ENCODE measurements at regions not wholly inside any gene's neighbourhood (a gene's known extent, or its start where the extent isn't known, plus 50 kb on each side); places are given as distances from the start of the nearest gene placed in this dataset.

DNA sequence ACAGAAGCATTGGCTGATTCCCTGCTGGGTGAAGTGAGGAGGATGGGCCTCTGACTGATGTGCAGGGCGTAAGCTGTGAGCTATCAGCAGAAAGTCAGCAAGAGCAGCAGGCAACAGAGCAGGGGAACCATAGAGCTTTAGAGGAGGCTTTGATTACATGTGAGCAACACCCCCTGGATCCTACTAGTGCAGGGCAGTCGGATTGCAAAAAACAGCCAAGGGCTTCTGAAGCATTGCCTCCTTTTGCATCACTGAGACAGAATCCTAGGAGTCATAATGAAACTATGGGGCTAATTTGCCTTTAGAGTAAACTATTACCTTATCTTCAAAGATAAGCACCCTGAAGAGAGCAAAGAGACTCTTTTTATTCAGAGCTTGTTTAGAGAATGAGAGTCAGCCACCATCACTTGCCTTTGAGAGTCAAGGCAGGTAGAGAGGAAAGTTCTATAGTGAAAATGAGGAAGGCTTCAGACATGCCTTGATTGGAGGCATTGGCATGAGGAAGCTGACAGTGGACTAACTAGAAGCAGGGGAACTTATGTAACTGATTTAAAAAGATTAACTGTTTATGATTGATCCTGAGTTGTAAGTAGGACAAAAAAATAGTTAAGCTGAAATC, 420.3 kb downstream of the PDHA2 start:
- H3K9me3 Mint-ChIP-seq, result peaks cover 3% of the 10 kb centered on the region; the same call in 1 of the 3 replicates
- Histone ChIP-seq H3K9me2 (ENCODE audit: insufficient read depth) (no peaks in the 10 kb centered on the region; the same call in 1 of the 2 replicates), H3K4me1 (ENCODE audit: insufficient read depth) (peaks cover 25% of the 10 kb centered on the region), H3K36me3 (ENCODE audit: insufficient read depth) (no peaks in the 10 kb centered on the region), H3K79me2 (replicated peaks; ENCODE audit: insufficient read depth) (no peaks in the 10 kb centered on the region), H3K4me2 (0 out of 2 replicates have a peak overlapping the region, but pooled peaks have one; percentile 2), H3K4me3 (no peak overlapping the region), H3K27ac (ENCODE audit: low read depth) (peak overlapping the region; percentile 72; the same call in 1 of the 2 replicates), H2AFZ (peak overlapping the region; percentile 74), H3F3A (replicated peaks; ENCODE audit: low read depth) (no peaks in the 10 kb centered on the region), H4K20me1 (replicated peaks; ENCODE audit: insufficient read depth) (no peaks in the 10 kb centered on the region), H3K27me3 (ENCODE audit: insufficient read depth) (no peaks in the 10 kb centered on the region)
- peaks cover 4% of the 10 kb centered on the region for H3K27me3 Mint-ChIP-seq (ENCODE audit: insufficient read depth, low read depth, poor library complexity)
- H3K4me1 Mint-ChIP-seq, result peaks cover 21% of the 10 kb centered on the region
- peak; percentile 40 for DNase-seq (ENCODE audit: low spot score)
- H3K36me3 Mint-ChIP-seq (ENCODE audit: low read depth), result peaks cover 3% of the 10 kb centered on the region; the same call in 2 of the 3 replicates
- no peak overlapping the region for H3K4me3 Mint-ChIP-seq
- H3K27ac Mint-ChIP-seq, result no peak overlapping the region
- peak; percentile 96 for ATAC-seq
- TF ChIP-seq JUNB (IDR thresholded peaks at IDR 0.05; ENCODE audit: unreplicated experiment) (no peak), STAT1 (IDR thresholded peaks at IDR 0.05; ENCODE audit: unreplicated experiment) (no peak), ZNF331 (CRISPR knock-in tag; IDR thresholded peaks at IDR 0.05; ENCODE audit: low read depth) (no peak), POLR2AphosphoS5 (IDR thresholded peaks at IDR 0.05; ENCODE audit: low read depth) (no peak), NANOG (IDR thresholded peaks at IDR 0.05; ENCODE audit: borderline replicate concordance) (no peak), CREB1 (CRISPR knock-in tag; IDR thresholded peaks at IDR 0.05; ENCODE audit: low read depth) (no peak), EZH2 (IDR thresholded peaks at IDR 0.05; ENCODE audit: low read depth, unreplicated experiment) (no peak), EZH2phosphoT487 (IDR thresholded peaks at IDR 0.05; ENCODE audit: unreplicated experiment) (no peak), ZNF114 (CRISPR knock-in tag; IDR thresholded peaks at IDR 0.05) (no peak)
- TF ChIP-seq, protein P1, sequence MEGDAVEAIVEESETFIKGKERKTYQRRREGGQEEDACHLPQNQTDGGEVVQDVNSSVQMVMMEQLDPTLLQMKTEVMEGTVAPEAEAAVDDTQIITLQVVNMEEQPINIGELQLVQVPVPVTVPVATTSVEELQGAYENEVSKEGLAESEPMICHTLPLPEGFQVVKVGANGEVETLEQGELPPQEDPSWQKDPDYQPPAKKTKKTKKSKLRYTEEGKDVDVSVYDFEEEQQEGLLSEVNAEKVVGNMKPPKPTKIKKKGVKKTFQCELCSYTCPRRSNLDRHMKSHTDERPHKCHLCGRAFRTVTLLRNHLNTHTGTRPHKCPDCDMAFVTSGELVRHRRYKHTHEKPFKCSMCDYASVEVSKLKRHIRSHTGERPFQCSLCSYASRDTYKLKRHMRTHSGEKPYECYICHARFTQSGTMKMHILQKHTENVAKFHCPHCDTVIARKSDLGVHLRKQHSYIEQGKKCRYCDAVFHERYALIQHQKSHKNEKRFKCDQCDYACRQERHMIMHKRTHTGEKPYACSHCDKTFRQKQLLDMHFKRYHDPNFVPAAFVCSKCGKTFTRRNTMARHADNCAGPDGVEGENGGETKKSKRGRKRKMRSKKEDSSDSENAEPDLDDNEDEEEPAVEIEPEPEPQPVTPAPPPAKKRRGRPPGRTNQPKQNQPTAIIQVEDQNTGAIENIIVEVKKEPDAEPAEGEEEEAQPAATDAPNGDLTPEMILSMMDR (conservative IDR thresholded peaks at IDR 0.05; ENCODE audit: low read depth in 2 of 2), result no peak
- TF ChIP-seq, protein P2, sequence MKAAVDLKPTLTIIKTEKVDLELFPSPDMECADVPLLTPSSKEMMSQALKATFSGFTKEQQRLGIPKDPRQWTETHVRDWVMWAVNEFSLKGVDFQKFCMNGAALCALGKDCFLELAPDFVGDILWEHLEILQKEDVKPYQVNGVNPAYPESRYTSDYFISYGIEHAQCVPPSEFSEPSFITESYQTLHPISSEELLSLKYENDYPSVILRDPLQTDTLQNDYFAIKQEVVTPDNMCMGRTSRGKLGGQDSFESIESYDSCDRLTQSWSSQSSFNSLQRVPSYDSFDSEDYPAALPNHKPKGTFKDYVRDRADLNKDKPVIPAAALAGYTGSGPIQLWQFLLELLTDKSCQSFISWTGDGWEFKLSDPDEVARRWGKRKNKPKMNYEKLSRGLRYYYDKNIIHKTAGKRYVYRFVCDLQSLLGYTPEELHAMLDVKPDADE (IDR thresholded peaks at IDR 0.05), result no peak
- TF ChIP-seq, protein P3, sequence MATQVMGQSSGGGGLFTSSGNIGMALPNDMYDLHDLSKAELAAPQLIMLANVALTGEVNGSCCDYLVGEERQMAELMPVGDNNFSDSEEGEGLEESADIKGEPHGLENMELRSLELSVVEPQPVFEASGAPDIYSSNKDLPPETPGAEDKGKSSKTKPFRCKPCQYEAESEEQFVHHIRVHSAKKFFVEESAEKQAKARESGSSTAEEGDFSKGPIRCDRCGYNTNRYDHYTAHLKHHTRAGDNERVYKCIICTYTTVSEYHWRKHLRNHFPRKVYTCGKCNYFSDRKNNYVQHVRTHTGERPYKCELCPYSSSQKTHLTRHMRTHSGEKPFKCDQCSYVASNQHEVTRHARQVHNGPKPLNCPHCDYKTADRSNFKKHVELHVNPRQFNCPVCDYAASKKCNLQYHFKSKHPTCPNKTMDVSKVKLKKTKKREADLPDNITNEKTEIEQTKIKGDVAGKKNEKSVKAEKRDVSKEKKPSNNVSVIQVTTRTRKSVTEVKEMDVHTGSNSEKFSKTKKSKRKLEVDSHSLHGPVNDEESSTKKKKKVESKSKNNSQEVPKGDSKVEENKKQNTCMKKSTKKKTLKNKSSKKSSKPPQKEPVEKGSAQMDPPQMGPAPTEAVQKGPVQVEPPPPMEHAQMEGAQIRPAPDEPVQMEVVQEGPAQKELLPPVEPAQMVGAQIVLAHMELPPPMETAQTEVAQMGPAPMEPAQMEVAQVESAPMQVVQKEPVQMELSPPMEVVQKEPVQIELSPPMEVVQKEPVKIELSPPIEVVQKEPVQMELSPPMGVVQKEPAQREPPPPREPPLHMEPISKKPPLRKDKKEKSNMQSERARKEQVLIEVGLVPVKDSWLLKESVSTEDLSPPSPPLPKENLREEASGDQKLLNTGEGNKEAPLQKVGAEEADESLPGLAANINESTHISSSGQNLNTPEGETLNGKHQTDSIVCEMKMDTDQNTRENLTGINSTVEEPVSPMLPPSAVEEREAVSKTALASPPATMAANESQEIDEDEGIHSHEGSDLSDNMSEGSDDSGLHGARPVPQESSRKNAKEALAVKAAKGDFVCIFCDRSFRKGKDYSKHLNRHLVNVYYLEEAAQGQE (IDR thresholded peaks at IDR 0.05; ENCODE audit: unreplicated experiment), result no peak
- TF ChIP-seq, protein P4, sequence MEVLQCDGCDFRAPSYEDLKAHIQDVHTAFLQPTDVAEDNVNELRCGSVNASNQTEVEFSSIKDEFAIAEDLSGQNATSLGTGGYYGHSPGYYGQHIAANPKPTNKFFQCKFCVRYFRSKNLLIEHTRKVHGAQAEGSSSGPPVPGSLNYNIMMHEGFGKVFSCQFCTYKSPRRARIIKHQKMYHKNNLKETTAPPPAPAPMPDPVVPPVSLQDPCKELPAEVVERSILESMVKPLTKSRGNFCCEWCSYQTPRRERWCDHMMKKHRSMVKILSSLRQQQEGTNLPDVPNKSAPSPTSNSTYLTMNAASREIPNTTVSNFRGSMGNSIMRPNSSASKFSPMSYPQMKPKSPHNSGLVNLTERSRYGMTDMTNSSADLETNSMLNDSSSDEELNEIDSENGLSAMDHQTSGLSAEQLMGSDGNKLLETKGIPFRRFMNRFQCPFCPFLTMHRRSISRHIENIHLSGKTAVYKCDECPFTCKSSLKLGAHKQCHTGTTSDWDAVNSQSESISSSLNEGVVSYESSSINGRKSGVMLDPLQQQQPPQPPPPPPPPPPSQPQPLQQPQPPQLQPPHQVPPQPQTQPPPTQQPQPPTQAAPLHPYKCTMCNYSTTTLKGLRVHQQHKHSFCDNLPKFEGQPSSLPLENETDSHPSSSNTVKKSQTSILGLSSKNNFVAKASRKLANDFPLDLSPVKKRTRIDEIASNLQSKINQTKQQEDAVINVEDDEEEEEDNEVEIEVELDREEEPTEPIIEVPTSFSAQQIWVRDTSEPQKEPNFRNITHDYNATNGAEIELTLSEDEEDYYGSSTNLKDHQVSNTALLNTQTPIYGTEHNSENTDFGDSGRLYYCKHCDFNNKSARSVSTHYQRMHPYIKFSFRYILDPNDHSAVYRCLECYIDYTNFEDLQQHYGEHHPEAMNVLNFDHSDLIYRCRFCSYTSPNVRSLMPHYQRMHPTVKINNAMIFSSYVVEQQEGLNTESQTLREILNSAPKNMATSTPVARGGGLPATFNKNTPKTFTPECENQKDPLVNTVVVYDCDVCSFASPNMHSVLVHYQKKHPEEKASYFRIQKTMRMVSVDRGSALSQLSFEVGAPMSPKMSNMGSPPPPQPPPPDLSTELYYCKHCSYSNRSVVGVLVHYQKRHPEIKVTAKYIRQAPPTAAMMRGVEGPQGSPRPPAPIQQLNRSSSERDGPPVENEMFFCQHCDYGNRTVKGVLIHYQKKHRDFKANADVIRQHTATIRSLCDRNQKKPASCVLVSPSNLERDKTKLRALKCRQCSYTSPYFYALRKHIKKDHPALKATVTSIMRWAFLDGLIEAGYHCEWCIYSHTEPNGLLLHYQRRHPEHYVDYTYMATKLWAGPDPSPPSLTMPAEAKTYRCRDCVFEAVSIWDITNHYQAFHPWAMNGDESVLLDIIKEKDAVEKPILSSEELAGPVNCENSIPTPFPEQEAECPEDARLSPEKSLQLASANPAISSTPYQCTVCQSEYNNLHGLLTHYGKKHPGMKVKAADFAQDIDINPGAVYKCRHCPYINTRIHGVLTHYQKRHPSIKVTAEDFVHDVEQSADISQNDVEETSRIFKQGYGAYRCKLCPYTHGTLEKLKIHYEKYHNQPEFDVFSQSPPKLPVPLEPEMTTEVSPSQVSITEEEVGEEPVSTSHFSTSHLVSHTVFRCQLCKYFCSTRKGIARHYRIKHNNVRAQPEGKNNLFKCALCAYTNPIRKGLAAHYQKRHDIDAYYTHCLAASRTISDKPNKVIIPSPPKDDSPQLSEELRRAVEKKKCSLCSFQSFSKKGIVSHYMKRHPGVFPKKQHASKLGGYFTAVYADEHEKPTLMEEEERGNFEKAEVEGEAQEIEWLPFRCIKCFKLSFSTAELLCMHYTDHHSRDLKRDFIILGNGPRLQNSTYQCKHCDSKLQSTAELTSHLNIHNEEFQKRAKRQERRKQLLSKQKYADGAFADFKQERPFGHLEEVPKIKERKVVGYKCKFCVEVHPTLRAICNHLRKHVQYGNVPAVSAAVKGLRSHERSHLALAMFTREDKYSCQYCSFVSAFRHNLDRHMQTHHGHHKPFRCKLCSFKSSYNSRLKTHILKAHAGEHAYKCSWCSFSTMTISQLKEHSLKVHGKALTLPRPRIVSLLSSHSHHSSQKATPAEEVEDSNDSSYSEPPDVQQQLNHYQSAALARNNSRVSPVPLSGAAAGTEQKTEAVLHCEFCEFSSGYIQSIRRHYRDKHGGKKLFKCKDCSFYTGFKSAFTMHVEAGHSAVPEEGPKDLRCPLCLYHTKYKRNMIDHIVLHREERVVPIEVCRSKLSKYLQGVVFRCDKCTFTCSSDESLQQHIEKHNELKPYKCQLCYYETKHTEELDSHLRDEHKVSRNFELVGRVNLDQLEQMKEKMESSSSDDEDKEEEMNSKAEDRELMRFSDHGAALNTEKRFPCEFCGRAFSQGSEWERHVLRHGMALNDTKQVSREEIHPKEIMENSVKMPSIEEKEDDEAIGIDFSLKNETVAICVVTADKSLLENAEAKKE (CRISPR knock-in tag; IDR thresholded peaks at IDR 0.05), result no peak

All from GM23338 (cell line).